Fibroblast of skin of scalp (primary cell): ENCODE measurements at regions not wholly inside any gene's neighbourhood (a gene's known extent, or its start where the extent isn't known, plus 50 kb on each side); places are given as distances from the start of the nearest gene placed in this dataset.

ENCODE experiments used
- DNase-seq: peaks from one replicate; pipeline ENCODE4 v3.0.0-alpha.2; 2013

DNA sequence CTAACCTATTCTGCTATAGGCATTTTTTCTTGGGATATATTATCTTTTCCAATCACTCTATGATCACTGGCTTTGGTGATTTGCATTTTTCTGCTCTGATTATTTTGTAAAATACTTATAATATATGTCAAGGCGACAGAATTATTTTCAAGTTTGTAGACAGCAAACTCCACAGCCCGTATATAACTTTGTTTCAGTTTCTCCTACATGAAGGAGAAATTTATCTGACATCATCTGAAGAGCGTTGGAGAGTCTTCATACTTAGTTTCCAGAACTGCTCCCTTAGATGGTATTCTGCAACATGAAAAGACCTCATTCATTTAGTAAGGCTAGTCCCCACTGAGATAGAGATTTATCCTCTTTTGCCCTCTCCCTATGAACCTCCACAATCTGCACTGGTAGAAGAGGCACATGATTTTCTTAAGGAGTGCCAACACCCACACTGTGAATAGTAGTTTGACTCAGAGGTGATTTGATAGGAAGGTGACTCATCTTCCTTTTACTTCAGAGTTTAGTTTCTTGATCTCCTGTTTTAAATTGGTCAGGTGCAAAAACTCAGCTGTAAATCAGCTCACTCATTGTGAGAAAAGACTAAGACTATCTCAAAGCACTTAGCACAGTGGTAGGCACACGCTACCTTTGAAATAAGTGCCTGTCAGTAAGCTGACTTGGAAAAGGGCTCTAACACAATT, 1848.6 kb upstream of the CELF4 start:
- no peak for DNase-seq

- DNase-seq, result no peak
Measured at GRCh38 chr18:39406941-39407340, 1841.3 kb upstream of the CELF4 start.

- DNase-seq, result no peak
Measured at GRCh38 chr18:39403121-39403520, 1837.5 kb upstream of the CELF4 start.

DNA sequence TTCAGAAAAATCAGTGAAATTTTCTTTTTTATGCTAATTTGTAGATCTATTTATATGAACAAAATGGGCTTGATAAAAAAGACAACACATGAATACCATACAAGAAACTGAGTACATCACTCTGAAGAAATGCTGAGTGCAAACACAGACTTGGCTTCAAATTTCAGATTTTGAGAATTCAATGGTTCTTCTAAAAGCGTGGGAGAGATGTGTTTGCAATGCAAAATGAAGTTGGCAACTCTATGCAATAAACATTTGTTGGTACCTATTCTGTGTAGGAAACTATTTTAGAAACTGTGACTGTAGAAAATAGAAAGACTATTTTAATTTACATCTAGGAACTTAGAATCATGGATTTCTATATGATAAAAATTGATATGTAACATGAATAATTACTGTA, 1834.1 kb upstream of the CELF4 start:
- no peak for DNase-seq

- DNase-seq, result no peak
Measured at GRCh38 chr18:39396168-39396567, 1830.6 kb upstream of the CELF4 start.

DNA sequence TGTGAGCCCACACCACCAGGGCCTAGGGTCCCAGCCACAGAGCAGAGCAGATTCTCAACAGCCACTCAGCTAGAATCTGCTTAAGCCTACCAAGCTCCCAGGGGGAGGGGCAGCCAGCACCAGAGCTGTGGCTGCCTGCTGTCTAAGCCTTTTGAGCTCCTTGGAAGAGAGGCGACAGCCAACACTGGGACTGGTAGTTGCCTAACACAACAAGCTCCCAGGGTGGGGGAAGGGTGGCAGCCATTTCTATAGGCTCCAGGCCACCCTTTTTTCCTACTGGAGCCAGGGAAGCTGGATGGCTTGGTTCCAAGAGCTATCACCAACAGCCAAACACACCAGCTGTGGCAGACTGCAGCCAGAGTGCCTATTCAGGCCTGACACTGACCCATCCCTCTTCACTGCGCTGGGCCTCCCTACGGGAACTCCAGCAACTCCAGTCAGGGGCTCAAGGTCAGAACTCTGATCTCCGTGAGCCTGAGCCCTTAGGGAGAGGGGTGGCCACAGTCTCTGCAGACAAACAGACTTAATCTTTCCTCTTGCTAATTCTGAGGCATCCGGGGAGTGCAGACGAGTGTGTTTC, 1824.3 kb upstream of the CELF4 start:
- no peak for DNase-seq

DNA sequence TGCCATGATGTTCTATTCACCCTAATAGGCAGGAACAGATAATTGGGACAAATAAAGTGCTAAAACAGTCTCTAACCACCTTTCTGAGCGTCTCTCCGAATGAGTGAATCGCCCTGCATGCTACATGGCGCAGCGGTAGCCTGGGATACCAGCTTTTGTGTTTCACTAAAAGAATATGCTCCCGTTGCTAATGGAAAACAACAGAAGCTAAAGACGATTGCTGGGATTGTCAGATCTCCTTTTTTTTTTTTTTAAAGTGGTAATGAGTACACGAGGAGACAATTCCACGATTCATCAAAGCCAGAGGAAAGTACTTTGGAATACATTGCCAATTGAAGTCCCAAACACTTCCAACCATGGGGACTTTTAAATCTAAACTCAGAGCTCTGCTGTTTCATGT, 1815.3 kb upstream of the CELF4 start:
- DNase-seq, result no peak

- no peak for DNase-seq
Measured at GRCh38 chr18:39380186-39380725, 1814.7 kb upstream of the CELF4 start.

DNA sequence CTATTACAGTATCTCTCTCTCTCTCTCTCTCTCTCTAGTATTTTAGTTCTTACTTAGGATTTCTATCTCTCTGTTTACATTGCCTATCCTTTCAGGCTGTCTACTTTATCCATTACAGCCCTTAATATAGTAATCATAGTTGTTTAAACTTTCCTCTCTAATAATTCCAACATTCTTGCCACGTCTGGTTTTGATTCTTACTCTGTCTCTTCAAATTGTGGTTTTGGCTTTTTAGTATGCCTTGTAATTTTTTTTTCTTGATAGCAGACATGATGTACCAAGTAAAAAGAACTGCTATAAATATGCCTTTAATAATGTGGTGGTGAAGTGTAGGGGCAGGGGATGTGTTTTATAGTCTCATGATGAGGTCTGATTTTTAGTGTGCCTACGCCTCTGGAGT, 1809.5 kb upstream of the CELF4 start:
- DNase-seq, result peak; percentile 0

DNA sequence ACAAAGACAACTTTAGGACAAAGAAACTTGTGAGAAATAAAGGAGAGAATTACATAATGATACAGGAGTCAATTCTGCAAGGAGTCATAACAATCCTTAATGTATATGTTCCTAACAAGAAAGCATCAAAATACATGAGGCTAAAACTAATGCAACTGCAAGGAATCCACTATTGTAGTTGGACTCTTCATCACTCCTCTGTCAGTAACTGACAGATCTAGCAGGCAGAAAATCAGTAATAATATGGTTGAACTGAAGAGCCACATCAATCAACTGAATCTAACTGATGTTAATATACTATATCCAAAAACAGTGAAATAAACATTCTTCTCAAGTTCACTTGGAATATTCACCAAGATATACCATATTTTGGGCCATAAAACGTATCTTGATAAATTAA, 1806.4 kb upstream of the CELF4 start:
- DNase-seq, result no peak

- no peak for DNase-seq
Measured at GRCh38 chr18:39366656-39367055, 1801.1 kb upstream of the CELF4 start.

- DNase-seq, result no peak
Measured at GRCh38 chr18:39365836-39366485, 1800.4 kb upstream of the CELF4 start.

GRCh38 chr18:39360072-39360471, 1794.5 kb upstream of the CELF4 start:
- DNase-seq, result no peak

DNA sequence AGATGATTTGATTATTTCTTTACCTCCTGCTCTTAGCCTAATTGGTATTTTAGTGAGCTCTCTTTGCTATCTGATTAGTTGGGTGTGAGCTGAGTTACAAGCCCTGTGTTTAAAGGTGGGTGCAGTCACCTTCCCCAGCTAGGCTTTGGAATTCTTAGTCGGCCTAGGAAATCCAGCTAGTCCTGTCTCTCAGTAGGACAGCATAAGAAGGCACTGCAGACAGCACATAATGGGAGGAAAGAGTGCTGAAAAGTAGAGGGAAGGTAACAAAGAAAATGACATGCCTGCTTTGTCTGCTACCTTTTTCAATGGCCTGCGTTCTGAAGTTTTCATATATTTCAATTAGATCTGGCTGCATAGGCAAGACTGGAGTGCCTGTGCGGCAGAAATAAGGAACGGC, 1794.0 kb upstream of the CELF4 start:
- DNase-seq, result no peak

- no peak for DNase-seq
Measured at GRCh38 chr18:39350945-39351344, 1785.3 kb upstream of the CELF4 start.

DNA sequence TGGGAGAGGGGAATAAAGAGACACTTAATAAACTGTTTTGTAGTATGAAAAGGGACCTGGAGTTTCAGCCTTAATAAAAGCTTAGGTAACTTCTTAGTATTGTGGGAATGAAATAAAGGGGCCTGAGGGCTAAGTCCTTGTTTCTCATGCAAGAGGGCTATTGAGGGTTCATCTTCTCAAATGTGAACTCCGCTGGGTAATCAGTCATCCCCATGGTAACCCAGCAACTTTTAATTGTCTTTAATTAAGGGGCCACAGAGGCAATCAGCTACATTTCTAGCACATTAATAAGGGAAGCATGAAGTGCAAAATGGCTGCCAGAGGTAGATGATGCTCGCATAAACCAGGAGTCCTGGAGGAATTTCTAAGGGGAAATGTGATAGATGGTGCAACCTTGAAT, 1784.2 kb upstream of the CELF4 start:
- no peak for DNase-seq

- no peak for DNase-seq
Measured at GRCh38 chr18:39348757-39349156, 1783.2 kb upstream of the CELF4 start.

- no peak for DNase-seq
Measured at GRCh38 chr18:39347701-39348100, 1782.1 kb upstream of the CELF4 start.

DNA sequence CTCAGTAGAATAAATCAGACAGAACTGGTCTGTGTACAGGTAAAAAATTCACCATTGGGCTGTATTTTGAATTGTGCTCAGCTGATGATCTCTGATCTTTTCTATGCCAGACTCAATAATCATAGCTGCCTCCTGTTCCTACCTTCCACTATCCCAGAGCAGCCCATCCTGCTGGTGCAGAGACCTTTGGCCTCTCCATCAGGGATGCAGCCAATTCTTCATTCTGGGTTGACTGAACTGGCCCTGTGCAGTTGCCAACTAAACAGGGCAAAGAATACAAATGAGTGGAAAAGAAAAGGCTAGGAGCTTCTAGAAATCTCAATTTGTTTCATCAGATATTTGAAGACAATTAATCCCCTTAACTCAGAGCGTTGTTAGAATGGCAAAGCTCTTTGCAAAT, 1781.3 kb upstream of the CELF4 start:
- DNase-seq, result no peak

GRCh38 chr18:39345321-39345720, 1779.7 kb upstream of the CELF4 start:
- DNase-seq, result peak; percentile 1

DNA sequence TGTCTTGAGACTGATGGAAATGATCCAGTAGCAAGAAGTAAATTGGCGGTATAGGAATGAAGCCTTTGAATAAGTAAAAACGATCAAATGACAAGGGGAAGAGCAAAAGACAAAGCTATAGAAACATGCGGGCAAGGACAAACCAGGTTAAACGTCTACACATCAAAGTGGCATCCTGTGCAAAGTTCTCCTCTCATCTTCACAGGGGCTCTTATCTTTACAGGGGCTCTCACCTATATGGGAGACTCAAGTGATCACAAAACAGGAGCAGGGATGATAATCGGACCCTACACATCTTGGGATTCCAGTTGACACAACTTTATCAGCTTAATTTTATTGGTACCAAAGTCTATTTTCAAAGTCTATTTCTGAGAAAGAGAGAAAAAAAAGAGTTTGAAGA, 1778.9 kb upstream of the CELF4 start:
- no peak for DNase-seq

DNA sequence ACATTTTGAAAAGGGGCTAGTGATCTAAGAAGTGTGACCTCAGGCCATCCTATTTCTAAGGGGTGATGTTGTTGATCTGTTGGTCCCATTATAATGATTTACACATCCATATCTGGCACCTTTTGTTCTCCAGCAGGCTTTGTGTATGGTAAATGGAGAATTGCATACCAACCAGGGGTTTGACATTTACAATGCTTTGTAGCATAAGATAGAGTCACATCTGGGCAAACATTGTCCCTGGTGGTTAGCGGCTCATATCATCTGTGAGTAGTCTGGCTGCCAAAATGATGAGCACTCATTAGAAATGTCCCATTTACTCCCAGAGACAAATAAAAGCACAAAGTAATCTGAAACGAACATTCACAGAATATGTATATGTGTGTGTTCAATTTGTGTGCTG, 1775.5 kb upstream of the CELF4 start:
- DNase-seq, result no peak

DNA sequence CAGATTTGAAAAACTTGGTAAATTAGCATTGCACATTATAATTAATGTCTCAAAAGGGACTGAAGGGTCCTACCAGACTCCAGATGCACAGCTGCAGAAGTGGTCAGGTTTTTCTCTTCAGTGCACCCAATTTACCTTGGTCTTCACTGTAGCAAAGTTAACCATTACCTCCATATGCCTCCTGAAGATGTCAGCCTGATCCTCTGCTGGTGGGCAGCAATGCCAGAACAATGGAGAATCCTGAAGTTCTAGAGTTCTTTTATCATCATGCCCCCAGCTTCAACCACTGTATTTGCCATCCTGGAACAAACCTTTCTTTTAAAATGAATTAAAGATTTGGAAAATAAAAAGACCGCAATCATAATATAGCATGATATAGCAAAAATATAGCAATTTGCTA, 1774.8 kb upstream of the CELF4 start:
- DNase-seq, result no peak
